Esophagus squamous epithelium (tissue), 4 donors: ENCODE measurements at regions not wholly inside any gene's neighbourhood (a gene's known extent, or its start where the extent isn't known, plus 50 kb on each side); places are given as distances from the start of the nearest gene placed in this dataset.

Experiments
- POLR2A ChIP-seq, 4 donors: fragments of 450-650 bp; IDR thresholded peaks; one replicate each; pipeline ENCODE4 v1.6.1; 2017; ENCODE audit warnings: antibody characterized with exemption in 4 of 4, mild to moderate bottlenecking in 4 of 4, moderate library complexity in 3 of 4
- TF ChIP-seq, protein P1 (sequence below), 6 experiments: fragments of 450-650 bp in 4 of 6; fragments of 200-600 bp in 2 of 6; sonication (generic) in 2 of 6; IDR thresholded peaks; one replicate each; pipeline ENCODE4 v1.5.1; 2016 to 2019; ENCODE audit warnings: antibody characterized with exemption in 6 of 6, mild to moderate bottlenecking in 4 of 6, moderate library complexity in 4 of 6

DNA sequence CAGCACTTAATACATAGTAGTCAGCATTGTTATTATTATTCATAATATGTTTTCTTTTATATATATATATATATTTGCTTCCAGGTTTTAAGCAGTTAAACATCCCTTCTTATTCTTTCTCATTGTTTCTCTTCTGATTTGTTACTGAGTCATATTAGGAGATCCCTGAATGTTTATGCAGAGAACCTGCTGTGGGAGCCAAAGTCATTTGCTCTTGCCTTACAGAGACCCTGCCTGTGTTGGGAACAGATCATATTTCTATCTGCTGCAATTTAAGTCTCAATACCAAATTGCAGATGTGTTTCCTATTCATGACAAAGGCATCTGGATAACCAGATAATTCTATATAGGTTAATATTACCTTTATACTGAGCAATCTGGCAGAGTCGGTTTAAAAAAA lies 323.0 kb upstream of the UMPS start:
- TF ChIP-seq, protein P1, sequence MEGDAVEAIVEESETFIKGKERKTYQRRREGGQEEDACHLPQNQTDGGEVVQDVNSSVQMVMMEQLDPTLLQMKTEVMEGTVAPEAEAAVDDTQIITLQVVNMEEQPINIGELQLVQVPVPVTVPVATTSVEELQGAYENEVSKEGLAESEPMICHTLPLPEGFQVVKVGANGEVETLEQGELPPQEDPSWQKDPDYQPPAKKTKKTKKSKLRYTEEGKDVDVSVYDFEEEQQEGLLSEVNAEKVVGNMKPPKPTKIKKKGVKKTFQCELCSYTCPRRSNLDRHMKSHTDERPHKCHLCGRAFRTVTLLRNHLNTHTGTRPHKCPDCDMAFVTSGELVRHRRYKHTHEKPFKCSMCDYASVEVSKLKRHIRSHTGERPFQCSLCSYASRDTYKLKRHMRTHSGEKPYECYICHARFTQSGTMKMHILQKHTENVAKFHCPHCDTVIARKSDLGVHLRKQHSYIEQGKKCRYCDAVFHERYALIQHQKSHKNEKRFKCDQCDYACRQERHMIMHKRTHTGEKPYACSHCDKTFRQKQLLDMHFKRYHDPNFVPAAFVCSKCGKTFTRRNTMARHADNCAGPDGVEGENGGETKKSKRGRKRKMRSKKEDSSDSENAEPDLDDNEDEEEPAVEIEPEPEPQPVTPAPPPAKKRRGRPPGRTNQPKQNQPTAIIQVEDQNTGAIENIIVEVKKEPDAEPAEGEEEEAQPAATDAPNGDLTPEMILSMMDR (IDR thresholded peaks at IDR 0.05): no peak
- no peak for TF ChIP-seq POLR2A (IDR thresholded peaks at IDR 0.05)
